NB4 (cell line): ENCODE measurements at regions not wholly inside any gene's neighbourhood (a gene's known extent, or its start where the extent isn't known, plus 50 kb on each side); places are given as distances from the start of the nearest gene placed in this dataset.

Experiments used
- DNase-seq: peaks from one replicate; pipeline ENCODE4 v3.0.0; 2010; ENCODE audit warnings: low read depth
- H3K4me3 ChIP-seq: one replicate; pipeline ENCODE4 v1.5.1; 2011; ENCODE audit warnings: mild to moderate bottlenecking, low read depth, low read length, moderate library complexity
- CTCF ChIP-seq: IDR thresholded peaks from one replicate; pipeline ENCODE4 v1.5.1; 2012; ENCODE audit warnings: low read depth, low read length
- MAX ChIP-seq: IDR thresholded peaks from 2 replicates; pipeline ENCODE4 v1.6.1; 2011; ENCODE audit warnings: low read depth, low read length
- MYC ChIP-seq: IDR thresholded peaks from 2 replicates; pipeline ENCODE4 v1.6.1; 2011; ENCODE audit warnings: low read depth, low read length
- POLR2A ChIP-seq: IDR thresholded peaks from 2 replicates; pipeline ENCODE4 v1.6.1; 2011; ENCODE audit warnings: mild to moderate bottlenecking; ENCODE audit not compliant: insufficient read length; ENCODE audit errors: extremely low read depth

DNA sequence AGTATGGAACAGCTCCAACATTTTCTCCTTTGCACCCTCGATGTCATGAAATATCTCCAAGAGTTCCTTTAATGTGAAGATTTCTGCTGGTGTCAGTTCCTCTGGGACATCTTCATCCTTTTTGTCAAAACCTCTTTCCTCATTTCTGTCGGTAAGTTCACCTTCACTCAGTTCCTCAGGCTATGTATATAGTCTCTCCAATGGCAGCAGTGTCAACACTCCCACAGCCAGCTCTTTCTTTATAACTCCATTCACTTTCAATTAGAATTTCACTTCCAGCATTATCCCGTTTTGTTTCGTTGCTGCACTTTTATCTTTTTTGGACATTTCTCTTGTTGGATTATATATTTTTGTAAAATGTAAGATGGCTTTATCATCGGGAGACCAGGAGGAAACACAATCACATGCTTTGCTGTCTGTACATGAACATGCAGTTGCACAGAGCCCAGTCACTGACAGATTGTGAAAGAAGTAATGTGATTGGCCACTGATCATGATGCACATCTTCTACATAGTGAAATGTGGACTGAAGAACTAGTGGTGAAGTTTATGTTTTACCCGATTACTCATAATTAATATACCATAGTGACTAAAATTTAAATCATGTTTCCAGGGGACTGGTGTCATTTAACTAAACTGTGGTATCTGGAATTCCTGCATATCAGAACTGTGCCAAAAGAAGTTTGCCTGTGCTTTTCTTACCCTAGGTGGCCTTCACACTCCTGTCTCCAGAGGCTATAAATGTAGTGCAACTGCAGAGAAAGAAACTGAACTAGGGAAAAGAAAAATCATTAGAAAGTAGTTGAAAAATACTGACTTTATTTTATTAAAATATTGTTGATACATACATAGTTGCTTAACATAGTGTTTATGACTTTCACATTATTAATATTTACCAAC, 289.6 kb downstream of the PPP1R3A start:
- no peak overlapping the region for H3K4me3 ChIP-seq
- TF ChIP-seq POLR2A (no peak), CTCF (no peak), MYC (no peak), MAX (no peak)
- DNase-seq: no peak

DNA sequence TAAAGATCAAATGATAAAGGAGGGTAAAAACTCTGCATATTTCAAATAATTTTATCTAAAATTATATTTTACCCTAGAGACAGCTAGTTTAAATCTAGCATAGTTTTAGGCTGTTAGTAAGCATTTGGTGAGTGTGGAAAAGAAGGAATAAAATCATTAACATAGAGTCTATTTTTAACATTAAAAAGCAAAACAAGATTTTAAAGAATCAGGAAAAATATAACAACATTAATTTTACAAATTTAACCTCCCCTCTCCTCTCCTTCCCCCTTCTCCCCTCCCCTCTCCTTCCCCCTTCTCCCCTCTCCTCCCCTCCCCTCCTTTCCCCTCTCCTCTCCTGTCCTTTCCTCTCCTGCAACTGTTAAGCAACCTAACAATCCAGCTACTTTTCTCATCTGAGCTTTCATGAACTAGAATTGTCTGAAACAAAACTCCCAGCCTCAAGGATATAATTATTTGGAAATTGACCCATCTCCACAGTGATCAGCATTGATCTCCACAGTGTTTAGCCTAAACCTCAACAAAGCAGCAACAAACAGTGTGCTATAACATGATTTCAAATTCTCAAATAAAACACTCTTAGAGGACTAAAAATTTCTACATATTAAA, 293.2 kb downstream of the PPP1R3A start:
- TF ChIP-seq MAX (no peak), MYC (no peak), POLR2A (no peak), CTCF (no peak)

GRCh38 chr7:113622796-113623195, 296.0 kb downstream of the PPP1R3A start:
- TF ChIP-seq MAX: no peak
- TF ChIP-seq POLR2A: no peak
- no peak for TF ChIP-seq CTCF
- TF ChIP-seq MYC: no peak
- H3K4me3 ChIP-seq: no peak overlapping the region
- DNase-seq: no peak

More for the DNA sequence above, 293.2 kb downstream of the PPP1R3A start:
- no peak overlapping the region for H3K4me3 ChIP-seq
- no peak for DNase-seq

GRCh38 chr7:113610572-113610971, 308.2 kb downstream of the PPP1R3A start:
- TF ChIP-seq MAX (no peak), CTCF (no peak), POLR2A (no peak), MYC (no peak)
- no peak overlapping the region for H3K4me3 ChIP-seq
- no peak for DNase-seq

- DNase-seq: no peak
- no peak for TF ChIP-seq CTCF
- TF ChIP-seq POLR2A: no peak
- no peak for TF ChIP-seq MAX
- no peak for TF ChIP-seq MYC
- no peak overlapping the region for H3K4me3 ChIP-seq
These were observed 310.0 kb downstream of the PPP1R3A start for GRCh38 chr7:113608782-113609181.
